ENCODE measurements at regions not wholly inside any gene's neighbourhood (a gene's known extent, or its start where the extent isn't known, plus 50 kb on each side); places are given as distances from the start of the nearest gene placed in this dataset.
"Not testable (repeated sequence)": the region's sequence is repeated elsewhere in the genome, so short reads cannot be mapped to it uniquely, and the experiment has no call there.

DNA sequence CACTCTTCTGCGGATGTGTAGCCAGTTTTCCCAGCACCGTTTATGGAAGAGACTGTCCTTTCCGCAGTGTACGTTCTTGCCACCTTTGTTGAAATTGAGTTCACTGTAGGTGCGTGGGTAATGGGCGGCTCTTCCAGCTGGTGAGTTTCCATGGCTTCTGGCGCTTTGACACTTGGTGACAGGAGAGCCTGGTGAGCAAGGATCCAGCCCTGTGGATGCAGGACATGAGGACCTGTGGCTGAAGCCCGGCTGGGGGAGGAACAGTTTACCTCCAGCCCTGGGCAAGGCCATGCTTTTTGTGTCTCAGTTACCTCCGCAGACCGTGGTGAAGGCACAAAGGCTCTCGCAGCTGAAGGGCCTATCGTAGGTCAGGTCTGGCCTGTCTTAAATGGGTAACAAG, 166.5 kb downstream of the LAT start:
- no peak overlapping the region for H3K4me3 ChIP-seq (ENCODE audit: low read length, poor library complexity, severe bottlenecking)
- peaks cover 11% of the 10 kb centered on the region for H3K4me1 ChIP-seq (ENCODE audit: insufficient read depth, low read length, poor library complexity, severe bottlenecking)
- H3K9ac ChIP-seq (ENCODE audit: low read depth, low read length, poor library complexity, severe bottlenecking): no peak overlapping the region
- no peaks in the 10 kb centered on the region for H4K20me1 ChIP-seq (ENCODE audit: insufficient read depth, low read length, poor library complexity, severe bottlenecking)
- H3K27me3 ChIP-seq (ENCODE audit: insufficient read depth, low read length, poor library complexity, severe bottlenecking): no peaks in the 10 kb centered on the region
- no peaks in the 10 kb centered on the region for H3K9me2 ChIP-seq (replicated peaks; ENCODE audit: low read depth, low read length)
- no peaks in the 10 kb centered on the region for H3K36me3 ChIP-seq (ENCODE audit: insufficient read depth, low read length)
- H3K9me3 ChIP-seq (ENCODE audit: insufficient read depth, low read depth, low read length): no peaks in the 10 kb centered on the region
- H2AFZ ChIP-seq (ENCODE audit: low read length): no peak overlapping the region
- H3K79me2 ChIP-seq (ENCODE audit: insufficient read depth, low read length): no peaks in the 10 kb centered on the region
- no peak for TF ChIP-seq EZH2phosphoT487 (IDR thresholded peaks at IDR 0.05; ENCODE audit: borderline replicate concordance)
- TF ChIP-seq, protein P1, sequence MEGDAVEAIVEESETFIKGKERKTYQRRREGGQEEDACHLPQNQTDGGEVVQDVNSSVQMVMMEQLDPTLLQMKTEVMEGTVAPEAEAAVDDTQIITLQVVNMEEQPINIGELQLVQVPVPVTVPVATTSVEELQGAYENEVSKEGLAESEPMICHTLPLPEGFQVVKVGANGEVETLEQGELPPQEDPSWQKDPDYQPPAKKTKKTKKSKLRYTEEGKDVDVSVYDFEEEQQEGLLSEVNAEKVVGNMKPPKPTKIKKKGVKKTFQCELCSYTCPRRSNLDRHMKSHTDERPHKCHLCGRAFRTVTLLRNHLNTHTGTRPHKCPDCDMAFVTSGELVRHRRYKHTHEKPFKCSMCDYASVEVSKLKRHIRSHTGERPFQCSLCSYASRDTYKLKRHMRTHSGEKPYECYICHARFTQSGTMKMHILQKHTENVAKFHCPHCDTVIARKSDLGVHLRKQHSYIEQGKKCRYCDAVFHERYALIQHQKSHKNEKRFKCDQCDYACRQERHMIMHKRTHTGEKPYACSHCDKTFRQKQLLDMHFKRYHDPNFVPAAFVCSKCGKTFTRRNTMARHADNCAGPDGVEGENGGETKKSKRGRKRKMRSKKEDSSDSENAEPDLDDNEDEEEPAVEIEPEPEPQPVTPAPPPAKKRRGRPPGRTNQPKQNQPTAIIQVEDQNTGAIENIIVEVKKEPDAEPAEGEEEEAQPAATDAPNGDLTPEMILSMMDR (conservative IDR thresholded peaks at IDR 0.05; ENCODE audit: low read length): no peak
- H3K4me2 ChIP-seq (ENCODE audit: low read depth, low read length, poor library complexity, severe bottlenecking): no peak overlapping the region
- H3F3A ChIP-seq (ENCODE audit: low read depth): no peaks in the 10 kb centered on the region

DNA sequence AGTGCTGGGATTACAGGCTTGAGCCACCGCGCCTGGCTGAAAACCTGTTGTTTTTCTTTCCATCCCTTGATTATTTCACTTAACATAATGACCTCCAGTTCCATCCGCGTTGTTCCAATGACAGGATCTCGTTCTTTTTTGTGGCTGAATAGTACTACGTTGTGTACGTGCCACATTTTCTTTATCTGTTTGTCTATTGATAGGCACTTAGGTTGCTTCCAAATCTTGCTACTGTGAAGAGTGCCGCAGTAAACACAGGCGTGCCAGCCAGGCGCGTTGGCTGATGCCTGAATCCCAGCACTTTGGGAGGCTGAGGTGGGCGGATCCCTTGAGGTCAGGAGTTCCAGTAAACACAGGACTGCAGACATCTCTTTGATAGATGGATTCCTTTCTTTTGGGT, 165.1 kb downstream of the LAT start:
- not testable (repeated sequence) for H3K9ac ChIP-seq (ENCODE audit: low read depth, low read length, poor library complexity, severe bottlenecking); H3F3A ChIP-seq (ENCODE audit: low read depth); H2AFZ ChIP-seq (ENCODE audit: low read length); H3K27me3 ChIP-seq (ENCODE audit: insufficient read depth, low read length, poor library complexity, severe bottlenecking); H3K4me2 ChIP-seq (ENCODE audit: low read depth, low read length, poor library complexity, severe bottlenecking); H3K9me3 ChIP-seq (ENCODE audit: insufficient read depth, low read depth, low read length); H3K4me3 ChIP-seq (ENCODE audit: low read length, poor library complexity, severe bottlenecking); H3K9me2 ChIP-seq (replicated peaks; ENCODE audit: low read depth, low read length); H4K20me1 ChIP-seq (ENCODE audit: insufficient read depth, low read length, poor library complexity, severe bottlenecking); H3K36me3 ChIP-seq (ENCODE audit: insufficient read depth, low read length); H3K79me2 ChIP-seq (ENCODE audit: insufficient read depth, low read length)
- peaks cover 11% of the 10 kb centered on the region for H3K4me1 ChIP-seq (ENCODE audit: insufficient read depth, low read length, poor library complexity, severe bottlenecking)

DNA sequence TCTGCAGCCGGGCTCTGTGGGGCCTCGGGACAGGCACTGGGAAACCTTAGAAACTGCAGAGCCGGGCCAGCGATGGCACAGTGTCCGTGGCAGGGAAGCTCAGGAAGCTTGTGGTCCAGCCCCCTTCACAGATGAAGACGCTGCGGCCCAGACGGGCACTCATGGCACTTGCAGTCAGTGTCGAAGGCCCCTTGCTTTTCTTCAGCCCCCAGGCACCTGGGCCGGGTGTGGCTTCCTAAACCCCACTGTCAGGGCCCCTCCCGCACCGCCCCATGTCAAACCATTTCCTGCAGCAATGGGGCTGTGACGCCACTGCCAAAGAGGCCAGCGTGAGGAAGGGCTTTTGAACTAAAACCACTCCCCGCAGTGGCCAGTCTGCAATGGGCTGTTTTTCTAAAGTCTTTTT, 164.0 kb downstream of the LAT start:
- Histone ChIP-seq H3F3A (ENCODE audit: low read depth) (no peaks in the 10 kb centered on the region), H3K9me3 (ENCODE audit: insufficient read depth, low read depth, low read length) (no peaks in the 10 kb centered on the region), H2AFZ (ENCODE audit: low read length) (peak overlapping the region; percentile 51; the same call in 1 of the 2 replicates), H3K4me1 (ENCODE audit: insufficient read depth, low read length, poor library complexity, severe bottlenecking) (peaks cover 11% of the 10 kb centered on the region), H3K9me2 (replicated peaks; ENCODE audit: low read depth, low read length) (no peaks in the 10 kb centered on the region), H3K27me3 (ENCODE audit: insufficient read depth, low read length, poor library complexity, severe bottlenecking) (no peaks in the 10 kb centered on the region), H3K36me3 (ENCODE audit: insufficient read depth, low read length) (no peaks in the 10 kb centered on the region), H3K9ac (ENCODE audit: low read depth, low read length, poor library complexity, severe bottlenecking) (no peak overlapping the region), H3K4me2 (ENCODE audit: low read depth, low read length, poor library complexity, severe bottlenecking) (peak overlapping the region; percentile 48), H3K4me3 (ENCODE audit: low read length, poor library complexity, severe bottlenecking) (no peak overlapping the region), H3K79me2 (ENCODE audit: insufficient read depth, low read length) (no peaks in the 10 kb centered on the region), H4K20me1 (ENCODE audit: insufficient read depth, low read length, poor library complexity, severe bottlenecking) (no peaks in the 10 kb centered on the region)
- TF ChIP-seq, protein P1 (conservative IDR thresholded peaks at IDR 0.05; ENCODE audit: low read length): no peak
- TF ChIP-seq EZH2phosphoT487 (IDR thresholded peaks at IDR 0.05; ENCODE audit: borderline replicate concordance): no peak

DNA sequence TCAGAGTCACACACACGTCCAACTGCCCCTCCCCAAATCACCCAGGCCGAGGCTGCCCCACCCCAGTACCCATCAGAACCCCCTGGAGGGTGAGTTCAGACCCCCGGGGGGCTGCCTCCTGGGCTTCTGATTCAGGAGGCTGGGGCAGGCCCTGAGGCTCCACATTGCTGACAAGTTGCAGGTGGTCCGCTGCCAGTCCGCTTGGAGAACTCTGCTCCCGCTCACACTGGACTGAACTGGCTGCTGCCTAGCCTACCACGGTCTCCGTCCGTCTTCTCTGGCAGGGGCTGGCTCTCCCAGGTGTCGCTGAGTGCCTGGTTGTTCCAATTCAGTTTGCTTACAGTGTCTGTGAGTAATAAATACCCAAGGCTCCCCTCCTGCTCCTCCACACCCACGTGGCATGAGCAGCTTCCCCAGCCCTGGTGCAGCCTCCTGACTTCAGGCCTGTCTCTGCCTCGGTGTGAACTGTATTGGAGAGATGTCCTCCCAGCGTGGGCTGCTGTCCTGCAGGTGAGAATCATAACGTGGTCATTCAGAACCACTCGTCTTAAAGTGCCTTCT, 163.4 kb downstream of the LAT start:
- no peaks in the 10 kb centered on the region for H3K27me3 ChIP-seq (ENCODE audit: insufficient read depth, low read length, poor library complexity, severe bottlenecking)
- peaks cover 11% of the 10 kb centered on the region for H3K4me1 ChIP-seq (ENCODE audit: insufficient read depth, low read length, poor library complexity, severe bottlenecking)
- no peaks in the 10 kb centered on the region for H4K20me1 ChIP-seq (ENCODE audit: insufficient read depth, low read length, poor library complexity, severe bottlenecking)
- H3K9ac ChIP-seq (ENCODE audit: low read depth, low read length, poor library complexity, severe bottlenecking): no peak overlapping the region
- peak overlapping the region; percentile 48 for H3K4me2 ChIP-seq (ENCODE audit: low read depth, low read length, poor library complexity, severe bottlenecking)
- H3K4me3 ChIP-seq (ENCODE audit: low read length, poor library complexity, severe bottlenecking): no peak overlapping the region
- H3K9me3 ChIP-seq (ENCODE audit: insufficient read depth, low read depth, low read length): no peaks in the 10 kb centered on the region
- TF ChIP-seq EZH2phosphoT487 (IDR thresholded peaks at IDR 0.05; ENCODE audit: borderline replicate concordance): no peak
- TF ChIP-seq, protein P1 (conservative IDR thresholded peaks at IDR 0.05; ENCODE audit: low read length): no peak
- no peaks in the 10 kb centered on the region for H3K9me2 ChIP-seq (replicated peaks; ENCODE audit: low read depth, low read length)
- no peaks in the 10 kb centered on the region for H3K36me3 ChIP-seq (ENCODE audit: insufficient read depth, low read length)
- H3K79me2 ChIP-seq (ENCODE audit: insufficient read depth, low read length): no peaks in the 10 kb centered on the region
- no peaks in the 10 kb centered on the region for H3F3A ChIP-seq (ENCODE audit: low read depth)
- peak overlapping the region; percentile 51; the same call in 1 of the 2 replicates for H2AFZ ChIP-seq (ENCODE audit: low read length)

DNA sequence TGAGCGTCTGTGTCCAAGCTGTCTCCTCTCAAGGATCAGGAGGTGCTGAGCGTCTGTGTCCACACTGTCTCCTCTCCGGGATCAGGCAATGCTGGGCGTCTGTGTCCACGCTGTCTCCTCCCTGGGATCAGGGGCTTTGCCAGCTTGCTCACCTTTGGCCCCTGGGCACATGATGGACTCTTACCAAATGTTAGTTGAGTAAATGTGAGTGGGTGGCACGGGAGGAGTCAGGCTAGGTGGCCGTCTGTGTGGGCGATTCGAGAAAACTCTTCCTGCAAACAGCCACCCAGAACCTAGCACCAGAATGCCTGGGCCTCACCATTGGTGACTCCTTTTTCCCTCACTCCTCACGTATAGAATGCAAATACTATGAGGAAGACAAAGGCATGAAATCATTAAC, 162.9 kb downstream of the LAT start:
- H3K9me3 ChIP-seq (ENCODE audit: insufficient read depth, low read depth, low read length); H3K27me3 ChIP-seq (ENCODE audit: insufficient read depth, low read length, poor library complexity, severe bottlenecking); H3K36me3 ChIP-seq (ENCODE audit: insufficient read depth, low read length); H3F3A ChIP-seq (ENCODE audit: low read depth); H4K20me1 ChIP-seq (ENCODE audit: insufficient read depth, low read length, poor library complexity, severe bottlenecking); H3K9me2 ChIP-seq (replicated peaks; ENCODE audit: low read depth, low read length); H3K9ac ChIP-seq (ENCODE audit: low read depth, low read length, poor library complexity, severe bottlenecking); H3K79me2 ChIP-seq (ENCODE audit: insufficient read depth, low read length); H2AFZ ChIP-seq (ENCODE audit: low read length); H3K4me2 ChIP-seq (ENCODE audit: low read depth, low read length, poor library complexity, severe bottlenecking); H3K4me3 ChIP-seq (ENCODE audit: low read length, poor library complexity, severe bottlenecking): not testable (repeated sequence)
- peaks cover 11% of the 10 kb centered on the region for H3K4me1 ChIP-seq (ENCODE audit: insufficient read depth, low read length, poor library complexity, severe bottlenecking)

Data from Loucy (cell line).